ENCODE measurements at regions not wholly inside any gene's neighbourhood (a gene's known extent, or its start where the extent isn't known, plus 50 kb on each side); places are given as distances from the start of the nearest gene placed in this dataset.

DNA sequence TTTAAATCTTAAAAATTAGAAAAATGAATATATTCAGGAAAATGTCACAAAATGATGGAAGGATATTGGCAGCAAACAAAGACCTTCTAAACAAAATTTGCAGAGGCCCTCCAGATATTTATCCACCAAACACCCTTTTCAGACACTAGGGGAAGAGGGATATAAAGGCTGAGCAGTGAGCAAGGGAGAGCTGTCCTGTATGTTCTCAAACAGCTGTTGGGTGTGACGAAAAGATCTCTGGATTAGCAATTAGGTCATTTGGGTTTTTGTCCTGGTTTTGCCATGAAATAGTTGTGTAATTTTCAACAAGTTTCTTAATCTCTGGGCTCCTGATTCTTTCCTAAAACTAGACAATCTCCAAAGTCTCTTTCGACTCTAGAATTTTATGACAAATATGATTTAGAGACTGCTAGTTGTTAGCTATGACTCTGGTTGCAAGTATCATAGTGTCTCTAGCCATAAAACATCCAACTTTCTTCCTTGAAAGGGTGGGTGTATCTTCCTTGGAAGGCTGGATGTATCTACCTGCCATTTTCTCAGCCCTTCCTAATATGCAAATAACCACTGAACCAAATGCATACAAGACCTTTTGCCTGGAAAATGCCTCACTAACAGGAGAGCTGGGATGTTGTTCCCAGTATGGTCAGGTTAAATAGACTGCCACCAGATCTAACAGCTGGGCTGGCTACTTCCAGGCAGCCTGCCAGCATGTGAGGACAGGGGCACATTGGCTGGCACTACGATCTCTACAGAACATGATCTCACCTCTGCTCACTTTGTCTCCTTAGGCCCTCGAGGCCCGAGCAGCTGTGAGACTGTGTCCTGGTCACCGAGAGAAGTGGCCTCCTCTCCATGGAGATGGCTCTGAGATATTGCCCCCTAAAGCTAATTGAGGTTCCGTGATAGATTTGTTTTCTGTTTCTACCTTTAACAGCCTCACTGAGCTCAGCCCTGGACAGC, 225.5 kb upstream of the JADE1 start:
- in situ Hi-C loops (cut with MboI; ENCODE audit: low pct_unique_long_range_greater_than_20kb in 2 of 9, low sequenced_read_pairs in 9 of 9, unreplicated experiment in 9 of 9), result loop anchor here in 1 of 9 experiments (10.0 kb wide), 1 partner anchor 221 kb away; the partner anchor contains the start of gene JADE1
- no peak overlapping the region for H3K4me3 ChIP-seq
- no peak overlapping the region for H3K27ac ChIP-seq
- ATAC-seq (replicated peaks in 6 of 8), result peak in 5 of 8 experiments; percentile 20 to 98 (median 68)
- no peaks in the 10 kb centered on the region for H3K4me1 ChIP-seq (replicated peaks in 1 of 2)
- 0 to 100% (median 88%) methylated on average over 1 to 6 of the region's 7 CpGs for WGBS, 10 experiments

DNA sequence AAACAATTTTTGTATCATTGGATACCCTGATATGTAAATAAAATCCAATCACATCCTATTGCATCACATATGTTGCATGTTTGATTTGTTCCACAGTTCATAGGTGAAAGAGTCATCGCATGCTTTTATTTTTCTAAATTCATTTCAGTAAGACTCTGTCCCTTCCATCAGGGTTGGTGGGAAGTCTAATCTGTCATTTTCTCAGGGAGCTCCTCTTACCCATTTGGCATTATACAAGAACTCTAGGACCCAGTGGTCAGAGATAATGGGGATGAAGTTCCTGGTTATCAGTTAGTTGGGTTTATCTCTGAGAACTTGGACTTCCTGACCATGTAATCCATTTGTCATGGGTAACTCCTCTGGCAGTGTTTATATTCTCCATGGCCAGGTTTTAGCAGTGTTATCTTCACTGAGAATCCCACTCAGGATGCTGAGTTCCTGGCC, 227.1 kb upstream of the JADE1 start:
- WGBS, 10 experiments, result 80 to 100% (median 100%) methylated on average over 1 of the region's 1 CpG
- no peaks in the 10 kb centered on the region for H3K4me1 ChIP-seq (replicated peaks in 1 of 2)
- in situ Hi-C loops (cut with MboI; ENCODE audit: low pct_unique_long_range_greater_than_20kb in 2 of 9, low sequenced_read_pairs in 9 of 9, unreplicated experiment in 9 of 9), result loop anchor here in 1 of 9 experiments (10.0 kb wide), 1 partner anchor 222 kb away; the partner anchor contains the start of gene JADE1
- H3K27ac ChIP-seq, result no peak overlapping the region
- no peak for ATAC-seq (replicated peaks in 6 of 8)
- H3K4me3 ChIP-seq, result no peak overlapping the region

DNA sequence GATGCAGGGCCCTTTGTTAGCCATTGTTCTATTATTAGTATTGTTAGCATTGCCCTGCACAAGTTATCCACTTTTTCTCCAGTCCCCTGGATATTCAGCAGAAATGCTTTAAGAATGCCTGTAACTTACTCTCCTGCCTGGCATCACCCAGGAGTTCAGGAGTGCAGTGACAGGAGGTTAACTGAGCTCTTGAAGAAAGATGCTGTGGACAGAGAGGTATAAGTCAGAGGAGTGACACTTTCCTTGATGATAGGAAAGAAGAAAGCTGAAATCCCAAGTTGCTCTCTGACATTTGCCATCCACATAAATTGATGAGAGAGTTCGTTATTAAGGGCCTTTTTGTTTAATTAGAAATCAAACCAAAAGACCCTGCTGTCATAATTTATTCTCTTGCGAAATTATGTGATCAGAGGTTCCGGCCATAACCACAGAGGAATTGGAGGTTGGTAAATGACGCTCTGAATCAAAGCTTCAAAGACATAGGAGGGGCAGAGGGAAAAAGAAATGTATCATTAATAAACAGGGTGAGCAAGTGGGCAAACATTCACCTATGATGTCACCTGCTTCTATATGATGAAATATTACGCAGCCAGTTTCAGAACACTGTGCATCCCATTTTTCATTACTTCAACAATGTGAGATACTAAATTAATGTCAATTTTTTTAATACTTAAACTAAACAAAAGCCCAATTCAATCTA, 230.2 kb upstream of the JADE1 start:
- in situ Hi-C loops (cut with MboI; ENCODE audit: low pct_unique_long_range_greater_than_20kb in 2 of 9, low sequenced_read_pairs in 9 of 9, unreplicated experiment in 9 of 9), result no loop called here
- 20 to 93% (median 56%) methylated on average over 1 to 5 of the region's 5 CpGs for WGBS, 10 experiments
- no peaks in the 10 kb centered on the region for H3K4me1 ChIP-seq (replicated peaks in 1 of 2)
- no peak overlapping the region for H3K4me3 ChIP-seq
- H3K27ac ChIP-seq, result no peak overlapping the region
- peak in 4 of 8 experiments; percentile 16 to 94 (median 89) for ATAC-seq (replicated peaks in 6 of 8)

DNA sequence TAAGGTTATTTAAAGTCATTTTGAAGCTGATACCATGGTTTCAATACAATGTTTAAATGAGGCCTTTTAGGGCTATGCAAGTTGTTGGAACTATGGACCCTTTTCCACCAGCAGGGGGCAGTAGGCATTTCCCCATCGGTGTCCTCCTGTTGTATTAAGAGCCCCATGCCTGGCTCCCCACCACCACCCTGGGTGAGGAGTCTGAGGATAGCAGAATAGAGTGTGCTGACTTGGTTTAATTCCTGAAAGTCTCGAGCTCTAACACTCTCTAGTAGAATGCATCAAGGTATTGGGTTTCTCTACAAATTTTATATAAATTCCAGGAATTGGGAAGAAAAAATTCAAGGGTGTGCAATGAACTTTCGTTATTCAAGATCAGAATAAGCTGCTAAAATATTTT, 234.8 kb upstream of the JADE1 start:
- H3K27ac ChIP-seq, result no peak overlapping the region
- 29 to 83% (median 35%) methylated on average over 1 to 3 of the region's 3 CpGs; no CpG with 5 or more reads in 2 of the 10 experiments for WGBS, 10 experiments
- in situ Hi-C loops (cut with MboI; ENCODE audit: low pct_unique_long_range_greater_than_20kb in 2 of 9, low sequenced_read_pairs in 9 of 9, unreplicated experiment in 9 of 9), result loop anchor here in 1 of 9 experiments (25.0 kb wide), 1 partner anchor 387 kb away; no protein-coding TSS in a partner anchor
- no peak overlapping the region for H3K4me3 ChIP-seq
- ATAC-seq (replicated peaks in 6 of 8), result peak in 3 of 8 experiments; percentile 64 to 85 (median 80)
- peaks cover 0 to 2% of the 10 kb centered on the region in 2 donors for H3K4me1 ChIP-seq (replicated peaks in 1 of 2)

DNA sequence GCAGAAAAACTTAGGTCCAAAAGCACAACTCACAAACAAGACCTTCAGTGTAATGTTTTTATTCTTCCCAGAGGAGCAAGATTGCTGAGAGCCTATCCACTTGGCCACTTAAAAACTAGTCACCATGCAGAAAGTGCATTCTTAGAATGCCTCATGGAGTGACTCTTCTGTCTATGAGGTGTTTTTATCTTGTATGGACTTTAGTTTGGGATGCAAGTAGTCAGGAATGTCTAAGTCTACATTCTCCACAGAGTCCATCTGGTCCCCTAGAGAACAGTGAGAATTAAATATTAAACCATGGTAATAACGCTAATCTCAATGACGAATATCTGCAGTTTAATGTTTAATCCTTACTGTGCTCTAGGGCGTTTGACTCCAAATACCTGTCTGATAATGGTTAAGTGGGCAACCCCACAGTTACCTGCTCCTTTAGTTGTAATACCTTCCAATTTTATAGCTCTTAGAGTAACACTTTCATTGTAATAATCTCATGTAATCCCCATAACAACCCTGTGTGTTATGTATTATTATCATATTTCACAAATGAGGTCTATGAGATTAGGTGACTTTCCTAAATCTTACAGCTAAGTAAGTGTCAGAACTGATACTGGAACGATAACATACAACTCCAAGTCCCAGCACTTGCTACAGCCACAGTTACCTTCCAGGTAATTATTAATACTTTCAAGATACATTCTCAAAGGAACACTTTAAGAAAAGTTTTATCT, 235.6 kb upstream of the JADE1 start:
- Histone ChIP-seq H3K27ac (no peak overlapping the region), H3K4me3 (no peak overlapping the region), H3K4me1 (replicated peaks in 1 of 2) (peaks cover 5% of the 10 kb centered on the region in 2 donors)
- in situ Hi-C loops (cut with MboI; ENCODE audit: low pct_unique_long_range_greater_than_20kb in 2 of 9, low sequenced_read_pairs in 9 of 9, unreplicated experiment in 9 of 9), result loop anchor here in 1 of 9 experiments (25.0 kb wide), 1 partner anchor 387 kb away; no protein-coding TSS in a partner anchor
- 66 to 92% (median 84%) methylated on average over 1 to 4 of the region's 4 CpGs; no CpG with 5 or more reads in 2 of the 10 experiments for WGBS, 10 experiments
- ATAC-seq (replicated peaks in 6 of 8), result peak in 1 of 8 experiments; percentile 24

DNA sequence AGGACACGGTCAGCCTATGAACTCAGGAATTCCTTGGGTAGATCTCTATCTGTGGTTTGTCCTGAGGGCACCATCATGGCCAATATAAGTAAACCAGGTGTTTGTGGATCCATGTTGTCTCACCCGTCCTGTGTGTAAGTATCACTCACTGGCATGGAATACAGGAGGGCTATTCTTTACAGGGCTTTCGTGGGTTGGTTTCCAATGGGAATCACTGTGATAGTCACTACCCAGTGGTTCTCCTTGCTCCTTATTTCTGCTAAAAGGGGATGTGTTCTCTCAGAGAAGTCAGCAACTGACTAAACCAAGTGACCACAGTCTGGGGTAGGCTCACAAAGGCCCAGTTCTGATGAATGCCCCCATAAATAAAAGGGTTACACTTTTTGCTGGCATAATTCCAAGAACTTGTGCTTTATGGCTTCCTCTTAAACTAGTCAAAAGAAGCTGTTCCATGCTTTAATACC, 236.7 kb upstream of the JADE1 start:
- in situ Hi-C loops (cut with MboI; ENCODE audit: low pct_unique_long_range_greater_than_20kb in 2 of 9, low sequenced_read_pairs in 9 of 9, unreplicated experiment in 9 of 9), result loop anchor here in 1 of 9 experiments (25.0 kb wide), 1 partner anchor 386 kb away; no protein-coding TSS in a partner anchor
- Histone ChIP-seq H3K4me1 (replicated peaks in 1 of 2) (peaks cover 5 to 8% of the 10 kb centered on the region in 2 donors), H3K4me3 (no peak overlapping the region), H3K27ac (no peak overlapping the region)
- ATAC-seq (replicated peaks in 6 of 8), result peak in 3 of 8 experiments; percentile 18 to 48 (median 36)
- WGBS, 10 experiments, result 57 to 100% (median 88%) methylated on average over 1 to 3 of the region's 3 CpGs; no CpG with 5 or more reads in 2 of the 10 experiments

DNA sequence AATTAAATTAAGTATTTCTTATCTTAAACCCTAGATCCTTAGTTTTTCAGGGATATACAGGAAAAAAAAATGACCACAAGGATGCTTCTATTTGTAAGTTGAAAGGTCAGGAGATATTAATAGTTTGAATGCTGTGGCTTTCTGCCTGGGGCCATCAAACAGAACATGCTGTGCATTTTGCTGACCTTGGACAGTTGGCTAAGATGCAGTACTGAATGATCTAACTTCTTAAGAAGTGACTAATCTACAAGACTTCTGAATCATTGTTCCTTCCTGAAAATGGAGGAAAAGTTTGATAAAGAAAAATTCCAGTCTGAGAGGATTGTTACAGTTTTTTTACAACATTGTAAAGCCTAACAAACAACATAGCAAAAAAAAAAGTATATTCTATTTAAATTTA, 237.8 kb upstream of the JADE1 start:
- Histone ChIP-seq H3K27ac (no peak overlapping the region), H3K4me3 (no peak overlapping the region), H3K4me1 (replicated peaks in 1 of 2) (peaks cover 5 to 8% of the 10 kb centered on the region in 2 donors)
- in situ Hi-C loops (cut with MboI; ENCODE audit: low pct_unique_long_range_greater_than_20kb in 2 of 9, low sequenced_read_pairs in 9 of 9, unreplicated experiment in 9 of 9), result loop anchor here in 1 of 9 experiments (25.0 kb wide), 1 partner anchor 384 kb away; no protein-coding TSS in a partner anchor
- peak in 2 of 8 experiments; percentile 82 to 86 for ATAC-seq (replicated peaks in 6 of 8)

DNA sequence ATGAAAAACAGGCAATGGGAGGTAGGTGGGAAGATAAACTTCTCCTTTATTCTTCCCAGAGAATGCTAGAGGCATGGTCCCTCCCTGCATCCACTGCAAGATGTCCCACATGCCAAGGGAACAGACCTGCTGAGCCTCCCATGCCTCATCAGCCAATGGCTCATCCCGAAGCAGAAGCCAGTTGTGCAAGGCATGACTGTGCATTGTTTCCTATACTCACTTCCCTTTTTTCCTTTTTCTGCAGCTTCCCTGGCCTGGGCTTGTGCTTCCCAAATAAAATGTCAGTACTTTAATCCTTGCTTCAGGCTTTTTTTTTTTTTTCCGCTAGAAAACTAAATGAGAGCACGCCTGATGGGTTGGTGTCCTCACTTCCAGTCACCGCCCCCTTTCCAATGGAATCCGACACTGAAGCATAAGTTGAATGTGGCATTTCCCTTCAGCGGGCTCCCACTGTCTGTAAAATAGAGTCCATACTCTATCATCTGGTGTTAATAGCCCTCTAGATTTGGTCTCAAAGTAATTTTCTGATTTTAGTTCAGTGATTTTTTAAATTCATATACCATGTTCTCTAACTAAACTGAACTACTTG, 239.0 kb upstream of the JADE1 start:
- no peak overlapping the region for H3K4me3 ChIP-seq
- peak in 1 of 8 experiments; percentile 39 for ATAC-seq (replicated peaks in 6 of 8)
- 0 to 95% (median 90%) methylated on average over 1 to 5 of the region's 6 CpGs; no CpG with 5 or more reads in 1 of the 10 experiments for WGBS, 10 experiments
- H3K4me1 ChIP-seq (replicated peaks in 1 of 2), result peaks cover 5 to 8% of the 10 kb centered on the region in 2 donors
- H3K27ac ChIP-seq, result no peak overlapping the region
- in situ Hi-C loops (cut with MboI; ENCODE audit: low pct_unique_long_range_greater_than_20kb in 2 of 9, low sequenced_read_pairs in 9 of 9, unreplicated experiment in 9 of 9), result loop anchor here in 1 of 9 experiments (25.0 kb wide), 1 partner anchor 383 kb away; no protein-coding TSS in a partner anchor

DNA sequence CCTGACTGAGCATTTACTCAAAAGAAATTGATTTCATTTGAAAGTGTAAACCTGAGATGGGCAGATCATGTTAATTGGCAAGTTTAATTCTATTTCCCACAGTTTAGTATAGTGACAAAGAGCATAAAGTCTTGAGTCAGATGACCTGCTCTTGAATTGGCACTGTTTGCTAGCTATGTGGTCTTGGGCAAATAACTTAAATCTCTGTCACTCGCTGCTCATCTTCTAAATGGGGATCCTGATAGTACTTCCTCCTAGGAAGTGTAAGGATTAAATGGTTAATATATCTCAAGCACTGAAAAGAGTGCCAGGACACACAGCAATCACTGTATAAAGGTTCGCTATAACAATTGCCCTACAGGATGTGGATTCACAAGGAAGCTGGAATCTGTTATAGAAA, 242.8 kb upstream of the JADE1 start:
- ATAC-seq (replicated peaks in 6 of 8), result no peak
- in situ Hi-C loops (cut with MboI; ENCODE audit: low pct_unique_long_range_greater_than_20kb in 2 of 9, low sequenced_read_pairs in 9 of 9, unreplicated experiment in 9 of 9), result loop anchor here in 1 of 9 experiments (25.0 kb wide), 1 partner anchor 379 kb away; no protein-coding TSS in a partner anchor
- WGBS, 10 experiments, result 13 to 100% (median 93%) methylated on average over 1 to 2 of the region's 2 CpGs; no CpG with 5 or more reads in 4 of the 10 experiments

DNA sequence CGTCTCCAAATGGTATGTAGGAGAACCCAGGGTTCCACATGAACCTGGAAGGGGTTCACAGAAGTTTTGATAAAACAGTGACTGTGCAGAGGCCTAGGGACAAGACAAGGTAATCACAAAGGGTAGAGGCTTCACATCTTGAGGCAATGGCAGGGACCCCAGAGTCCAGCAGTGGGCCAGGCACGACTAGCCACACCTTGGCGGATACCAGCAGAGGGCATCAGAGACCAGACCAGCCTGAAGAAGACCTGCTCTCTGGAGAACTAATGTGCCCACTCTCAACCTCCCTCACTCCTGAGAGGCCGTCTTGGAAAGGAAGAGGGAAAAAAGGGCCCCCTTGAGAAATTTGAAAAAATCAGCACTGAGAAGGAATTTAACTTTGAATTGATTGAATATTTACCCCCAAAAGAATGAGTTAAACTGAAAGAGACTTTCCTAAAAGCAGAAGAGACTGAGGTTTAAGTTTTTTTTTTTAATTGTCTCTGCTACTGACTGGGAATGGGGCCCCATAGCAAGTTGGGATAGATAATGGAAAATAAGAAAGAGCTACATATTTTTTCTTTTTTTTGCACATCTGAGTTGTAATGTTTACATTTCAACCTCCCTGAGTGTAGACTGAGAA, 243.8 kb upstream of the JADE1 start:
- Histone ChIP-seq H3K4me1 (replicated peaks in 1 of 2) (peaks cover 5 to 8% of the 10 kb centered on the region in 2 donors), H3K27ac (no peak overlapping the region), H3K4me3 (no peak overlapping the region)
- peak in 4 of 8 experiments; percentile 47 to 93 (median 75) for ATAC-seq (replicated peaks in 6 of 8)
- 28 to 80% (median 72%) methylated on average over 1 to 4 of the region's 4 CpGs; no CpG with 5 or more reads in 4 of the 10 experiments for WGBS, 10 experiments
- in situ Hi-C loops (cut with MboI; ENCODE audit: low pct_unique_long_range_greater_than_20kb in 2 of 9, low sequenced_read_pairs in 9 of 9, unreplicated experiment in 9 of 9), result loop anchor here in 1 of 9 experiments (25.0 kb wide), 1 partner anchor 378 kb away; no protein-coding TSS in a partner anchor

More for the DNA sequence above, 242.8 kb upstream of the JADE1 start:
- H3K4me3 ChIP-seq, result no peak overlapping the region
- H3K27ac ChIP-seq, result no peak overlapping the region
- peaks cover 5 to 8% of the 10 kb centered on the region in 2 donors for H3K4me1 ChIP-seq (replicated peaks in 1 of 2)

DNA sequence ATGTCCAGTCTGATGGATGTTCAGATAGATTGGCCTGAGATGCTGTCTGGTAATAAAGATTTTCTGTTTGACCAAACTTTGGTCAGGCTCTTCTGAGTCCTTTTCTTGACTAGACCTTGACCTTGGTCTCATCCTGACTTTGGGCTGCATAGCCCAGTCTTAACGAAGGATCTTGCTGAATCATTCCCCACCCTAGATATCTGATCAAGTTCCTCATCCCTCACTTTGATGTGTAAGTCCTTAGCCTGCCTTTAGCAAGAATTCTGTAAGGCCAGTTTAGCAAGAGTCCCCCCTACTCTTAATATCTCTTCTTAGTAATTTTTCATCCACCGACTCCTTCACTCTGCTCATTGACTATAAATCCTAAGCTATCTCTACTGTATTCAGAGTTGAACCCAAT, 244.4 kb upstream of the JADE1 start:
- H3K4me1 ChIP-seq (replicated peaks in 1 of 2), result peaks cover 5 to 8% of the 10 kb centered on the region in 2 donors
- no peak overlapping the region for H3K4me3 ChIP-seq
- in situ Hi-C loops (cut with MboI; ENCODE audit: low pct_unique_long_range_greater_than_20kb in 2 of 9, low sequenced_read_pairs in 9 of 9, unreplicated experiment in 9 of 9), result loop anchor here in 1 of 9 experiments (25.0 kb wide), 1 partner anchor 378 kb away; no protein-coding TSS in a partner anchor
- no peak overlapping the region for H3K27ac ChIP-seq
- 77 to 100% (median 94%) methylated on average over 1 to 2 of the region's 2 CpGs; no CpG with 5 or more reads in 2 of the 10 experiments for WGBS, 10 experiments
- no peak for ATAC-seq (replicated peaks in 6 of 8)
